KBM-7 (cell line): ENCODE measurements at regions not wholly inside any gene's neighbourhood (a gene's known extent, or its start where the extent isn't known, plus 50 kb on each side); places are given as distances from the start of the nearest gene placed in this dataset.

Experiments used
- DNase-seq: peaks from one replicate; pipeline ENCODE4 v3.0.0-alpha.2; 2015
- in situ Hi-C: fragments of 300-500 bp; cut with MboI; formaldehyde crosslinking; loops from 2 replicates; pipeline ENCODE4 v1.14.3; 2020; ENCODE audit warnings: low sequenced_read_pairs, low pct_unique_long_range_greater_than_20kb, mixed read lengths

GRCh38 chr17:10993126-10993525, 155.2 kb upstream of the PIRT start:
- in situ Hi-C loops: loop anchor here (25.0 kb wide), 1 partner anchor 106 kb away; no protein-coding TSS in a partner anchor
- DNase-seq: no peak

GRCh38 chr17:10992106-10992880, 154.4 kb upstream of the PIRT start:
- no peak for DNase-seq
- in situ Hi-C loops: loop anchor here (25.0 kb wide), 1 partner anchor 105 kb away; no protein-coding TSS in a partner anchor

- in situ Hi-C loops: loop anchor here (25.0 kb wide), 1 partner anchor 100 kb away; no protein-coding TSS in a partner anchor
- DNase-seq: no peak
These were observed 149.9 kb upstream of the PIRT start for GRCh38 chr17:10987786-10988185.

- in situ Hi-C loops: loop anchor here (25.0 kb wide), 1 partner anchor 97 kb away; no protein-coding TSS in a partner anchor
- DNase-seq: no peak
These were observed 146.3 kb upstream of the PIRT start for GRCh38 chr17:10984220-10984619.

- DNase-seq: no peak
- in situ Hi-C loops: loop anchor here (25.0 kb wide), 1 partner anchor 89 kb away; no protein-coding TSS in a partner anchor
These were observed 138.5 kb upstream of the PIRT start for GRCh38 chr17:10976401-10976800.

- DNase-seq: no peak
- in situ Hi-C loops: no loop called here
These were observed 130.1 kb upstream of the PIRT start for GRCh38 chr17:10968007-10968406.

- no peak for DNase-seq
- in situ Hi-C loops: no loop called here
These were observed 118.9 kb upstream of the PIRT start for GRCh38 chr17:10956821-10957220.

- no peak for DNase-seq
- in situ Hi-C loops: no loop called here
These were observed 106.9 kb upstream of the PIRT start for GRCh38 chr17:10944819-10945218.

GRCh38 chr17:10936931-10937330, 99.0 kb upstream of the PIRT start:
- in situ Hi-C loops: no loop called here
- DNase-seq: no peak

GRCh38 chr17:10932938-10933337, 95.1 kb upstream of the PIRT start:
- in situ Hi-C loops: no loop called here
- DNase-seq: no peak

- DNase-seq: no peak
These were observed 93.2 kb upstream of the PIRT start for GRCh38 chr17:10931133-10931532.

GRCh38 chr17:10927712-10928111, 89.8 kb upstream of the PIRT start:
- in situ Hi-C loops: no loop called here
- DNase-seq: no peak

More at GRCh38 chr17:10931133-10931532, 93.2 kb upstream of the PIRT start:
- in situ Hi-C loops: no loop called here

GRCh38 chr17:10920558-10921108, 82.7 kb upstream of the PIRT start:
- no peak for DNase-seq
- in situ Hi-C loops: no loop called here

- DNase-seq: no peak
- in situ Hi-C loops: no loop called here
These were observed 69.5 kb upstream of the PIRT start for GRCh38 chr17:10907370-10907769.

GRCh38 chr17:10899281-10899680, 61.4 kb upstream of the PIRT start:
- no peak for DNase-seq
- in situ Hi-C loops: loop anchor here (25.0 kb wide), 1 partner anchor 88 kb away; no protein-coding TSS in a partner anchor

- in situ Hi-C loops: loop anchor here (25.0 kb wide), 1 partner anchor 93 kb away; no protein-coding TSS in a partner anchor
- DNase-seq: no peak
These were observed 56.3 kb upstream of the PIRT start for GRCh38 chr17:10894220-10894619.

GRCh38 chr17:10888858-10889257, 51.0 kb upstream of the PIRT start:
- in situ Hi-C loops: loop anchor here (25.0 kb wide), 1 partner anchor 98 kb away; no protein-coding TSS in a partner anchor
- no peak for DNase-seq
